ENCODE measurements at regions not wholly inside any gene's neighbourhood (a gene's known extent, or its start where the extent isn't known, plus 50 kb on each side); places are given as distances from the start of the nearest gene placed in this dataset.

DNA sequence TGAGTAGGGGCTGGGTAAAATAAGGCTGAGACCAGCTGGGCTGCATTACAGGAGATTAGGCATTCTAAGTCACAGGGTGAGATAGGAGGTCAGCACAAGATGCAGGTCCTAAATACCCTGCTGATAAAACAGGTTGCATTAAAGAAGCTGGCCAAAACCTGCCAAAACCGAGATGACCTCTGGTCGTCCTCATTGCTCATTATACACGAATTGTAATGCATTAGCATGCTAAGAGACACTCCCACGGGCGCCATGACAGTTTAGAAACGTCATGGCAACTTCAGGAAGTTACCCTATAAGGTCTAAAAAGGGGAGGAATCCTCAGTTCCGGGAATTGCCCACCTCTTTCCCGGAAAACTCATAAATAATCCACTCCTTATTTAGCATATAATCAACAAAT, 132.2 kb downstream of the ARL4C start (continued):
- TF ChIP-seq, protein P1, sequence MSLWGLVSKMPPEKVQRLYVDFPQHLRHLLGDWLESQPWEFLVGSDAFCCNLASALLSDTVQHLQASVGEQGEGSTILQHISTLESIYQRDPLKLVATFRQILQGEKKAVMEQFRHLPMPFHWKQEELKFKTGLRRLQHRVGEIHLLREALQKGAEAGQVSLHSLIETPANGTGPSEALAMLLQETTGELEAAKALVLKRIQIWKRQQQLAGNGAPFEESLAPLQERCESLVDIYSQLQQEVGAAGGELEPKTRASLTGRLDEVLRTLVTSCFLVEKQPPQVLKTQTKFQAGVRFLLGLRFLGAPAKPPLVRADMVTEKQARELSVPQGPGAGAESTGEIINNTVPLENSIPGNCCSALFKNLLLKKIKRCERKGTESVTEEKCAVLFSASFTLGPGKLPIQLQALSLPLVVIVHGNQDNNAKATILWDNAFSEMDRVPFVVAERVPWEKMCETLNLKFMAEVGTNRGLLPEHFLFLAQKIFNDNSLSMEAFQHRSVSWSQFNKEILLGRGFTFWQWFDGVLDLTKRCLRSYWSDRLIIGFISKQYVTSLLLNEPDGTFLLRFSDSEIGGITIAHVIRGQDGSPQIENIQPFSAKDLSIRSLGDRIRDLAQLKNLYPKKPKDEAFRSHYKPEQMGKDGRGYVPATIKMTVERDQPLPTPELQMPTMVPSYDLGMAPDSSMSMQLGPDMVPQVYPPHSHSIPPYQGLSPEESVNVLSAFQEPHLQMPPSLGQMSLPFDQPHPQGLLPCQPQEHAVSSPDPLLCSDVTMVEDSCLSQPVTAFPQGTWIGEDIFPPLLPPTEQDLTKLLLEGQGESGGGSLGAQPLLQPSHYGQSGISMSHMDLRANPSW (CRISPR knock-in tag; IDR thresholded peaks at IDR 0.05; ENCODE audit: borderline replicate concordance) = no peak
- no peak for TF ChIP-seq HNF1B (CRISPR knock-in tag; IDR thresholded peaks at IDR 0.05)

GRCh38 chr2:234363647-234364294, 133.1 kb downstream of the ARL4C start:
- 6% methylated on average over 10 of the region's 10 CpGs for WGBS (ENCODE audit: low lambda C conversion rate)

More at GRCh38 chr2:234363647-234364294, 133.1 kb downstream of the ARL4C start:
- in situ Hi-C loops (cut with HindIII; ENCODE audit: extremely low pct_ligation_motif_present, low pct_unique_long_range_greater_than_20kb) (no loop called here), intact Hi-C loops (cut with micrococcal nuclease; ENCODE audit: unreplicated experiment) (no loop called here)
- Histone ChIP-seq H3K36me3 (replicated peaks in 1 of 2; ENCODE audit: control insufficient read depth in 1 of 2, insufficient read depth in 2 of 2, low read length in 2 of 2) (no peaks in the 10 kb centered on the region), H3K4me1 (ENCODE audit: insufficient read depth, low read length) (peaks cover 22% of the 10 kb centered on the region), H3K4me2 (ENCODE audit: low read depth, low read length) (peak overlapping the region; percentile 43), H3K4me3 (replicated peaks in 1 of 3; ENCODE audit: insufficient read depth in 1 of 3, low read depth in 2 of 3, low read length in 3 of 3) (no peak overlapping the region), H3K9me3 (ENCODE audit: low read length) (no peaks in the 10 kb centered on the region), H3K79me2 (ENCODE audit: insufficient read depth, low read length) (no peaks in the 10 kb centered on the region), H3K9ac (ENCODE audit: insufficient read depth, low read depth, low read length) (no peak overlapping the region), H2AFZ (ENCODE audit: low read length) (no peak overlapping the region), H4K20me1 (ENCODE audit: insufficient read depth, low read length) (no peaks in the 10 kb centered on the region), H3K27me3 (ENCODE audit: control insufficient read depth in 1 of 2, insufficient read depth in 2 of 2, low read length in 2 of 2) (no peaks in the 10 kb centered on the region), H3K27ac (ENCODE audit: extremely low read length, insufficient read depth, low read length) (no peak overlapping the region)
- DNase-seq (ENCODE audit: low spot score) = no peak
- CTCF ChIA-PET (ENCODE audit: low intra/inter-chr PET ratio, low total read pairs) = no interaction called here
- no peak for TF ChIP-seq ZNF558 (CRISPR knock-in tag; IDR thresholded peaks at IDR 0.05; ENCODE audit: borderline replicate concordance)
- TF ChIP-seq KLF12 (CRISPR knock-in tag; IDR thresholded peaks at IDR 0.05; ENCODE audit: borderline replicate concordance) = no peak
- no peak for TF ChIP-seq SMAD3 (CRISPR knock-in tag; IDR thresholded peaks at IDR 0.05)
- no peak for TF ChIP-seq ZNF670 (CRISPR knock-in tag; IDR thresholded peaks at IDR 0.05; ENCODE audit: borderline replicate concordance)
- TF ChIP-seq MEIS1 (CRISPR knock-in tag; IDR thresholded peaks at IDR 0.05; ENCODE audit: borderline replicate concordance) = no peak
- TF ChIP-seq MEIS2 (CRISPR knock-in tag; IDR thresholded peaks at IDR 0.05) = no peak
- no peak for TF ChIP-seq TCF7L2 (IDR thresholded peaks at IDR 0.05; ENCODE audit: low read depth, low read length)
- TF ChIP-seq ERF (CRISPR knock-in tag; IDR thresholded peaks at IDR 0.05) = no peak
- no peak for TF ChIP-seq KAT2B (IDR thresholded peaks at IDR 0.05; ENCODE audit: borderline replicate concordance, low read depth, low read length)
- TF ChIP-seq ZNF543 (CRISPR knock-in tag; IDR thresholded peaks at IDR 0.05) = no peak
- no peak for TF ChIP-seq JDP2 (CRISPR knock-in tag; IDR thresholded peaks at IDR 0.05; ENCODE audit: borderline replicate concordance)
- TF ChIP-seq, protein P2, sequence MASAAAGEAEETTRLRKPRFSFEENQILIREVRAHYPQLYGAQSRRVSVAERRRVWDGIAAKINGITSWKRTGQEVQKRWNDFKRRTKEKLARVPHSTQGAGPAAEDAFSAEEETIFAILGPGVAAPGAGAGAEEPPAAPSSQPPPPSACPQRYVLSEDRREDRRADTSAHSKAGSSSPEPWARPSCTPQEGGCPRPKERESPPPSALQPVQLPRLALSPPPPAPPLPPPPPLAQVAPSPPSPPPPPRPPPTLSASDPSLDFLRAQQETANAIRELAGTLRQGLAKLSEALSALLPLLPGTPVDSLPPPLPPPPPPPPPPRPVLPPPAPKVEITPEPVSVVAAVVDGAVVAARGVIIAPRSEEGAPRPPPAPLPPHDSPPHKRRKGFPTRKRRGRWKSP (CRISPR knock-in tag; IDR thresholded peaks at IDR 0.05) = no peak
- TF ChIP-seq ZNF251 (CRISPR knock-in tag; IDR thresholded peaks at IDR 0.05) = no peak
- TF ChIP-seq ZNF343 (CRISPR knock-in tag; IDR thresholded peaks at IDR 0.05) = no peak
- no peak for TF ChIP-seq MAFF (IDR thresholded peaks at IDR 0.05; ENCODE audit: low read depth, low read length)
- TF ChIP-seq ZBTB38 (CRISPR knock-in tag; IDR thresholded peaks at IDR 0.05) = no peak
- TF ChIP-seq HMGA1 (CRISPR knock-in tag; conservative IDR thresholded peaks at IDR 0.05) = no peak
- no peak for TF ChIP-seq ZBTB20 (CRISPR knock-in tag; IDR thresholded peaks at IDR 0.05; ENCODE audit: borderline replicate concordance, low read depth)
- FAIRE-seq = no peak
- POLR2A ChIA-PET = no interaction called here
- peak; percentile 39 for ATAC-seq
- no TSS peak for BruUV-seq (replicated peaks)

All from HepG2 (cell line).